ENCODE measurements at regions not wholly inside any gene's neighbourhood (a gene's known extent, or its start where the extent isn't known, plus 50 kb on each side); places are given as distances from the start of the nearest gene placed in this dataset.

GRCh38 chr5:152332716-152333460 lies 72.2 kb downstream of the NMUR2 start:
- DNase-seq (ENCODE audit: low read depth, low spot score), result no peak
- BruUV-seq (replicated peaks), result no TSS peak
- ChIA-PET CTCF (no interaction called here), RAD21 (ENCODE audit: low non-redundant PET in 1 of 2, low total read pairs in 2 of 2, uncharacterized antibody in 2 of 2, unreplicated experiment in 2 of 2) (no interaction called here), POLR2A (no interaction called here)
- no peaks in the 10 kb centered on the region for H3K9me2 ChIP-seq (ENCODE audit: insufficient read depth)
- no peaks in the 10 kb centered on the region for H3K79me2 ChIP-seq (ENCODE audit: insufficient read depth, low read length)
- no peak overlapping the region for H3K4me3 ChIP-seq (replicated peaks in 1 of 2; ENCODE audit: low read depth in 1 of 2, low read length in 2 of 2)
- H3K9me3 ChIP-seq (ENCODE audit: control insufficient read depth in 1 of 2, insufficient read depth in 1 of 2, low read depth in 1 of 2, low read length in 2 of 2), result no peaks in the 10 kb centered on the region
- H3K36me3 ChIP-seq (ENCODE audit: control insufficient read depth in 1 of 2, insufficient read depth in 2 of 2, low read length in 2 of 2), result no peaks in the 10 kb centered on the region
- H3K27me3 ChIP-seq (ENCODE audit: insufficient read depth, low read length), result 0 out of 2 replicates have a peak, but pooled peaks cover 2% of the 10 kb centered on the region
- ATAC-seq, result no peak
- H3K27ac ChIP-seq (ENCODE audit: low read depth, low read length), result no peak overlapping the region
- no peak overlapping the region for H2AFZ ChIP-seq (ENCODE audit: low read depth, low read length, poor library complexity, severe bottlenecking)
- TF ChIP-seq JUND (IDR thresholded peaks at IDR 0.05) (no peak), ZFX (IDR thresholded peaks at IDR 0.05) (no peak), YY1 (IDR thresholded peaks at IDR 0.05; ENCODE audit: extremely low read depth, insufficient replicate concordance, low read depth, low read length) (no peak), RAD21 (IDR thresholded peaks at IDR 0.05; ENCODE audit: low read depth) (no peak), SRF (IDR thresholded peaks at IDR 0.05; ENCODE audit: low read depth) (no peak), POLR2AphosphoS5 (IDR thresholded peaks at IDR 0.05; ENCODE audit: low read depth, low read length) (no peak), SP1 (IDR thresholded peaks at IDR 0.05; ENCODE audit: low read depth) (no peak), POLR2A (IDR thresholded peaks at IDR 0.05; ENCODE audit: borderline replicate concordance, extremely low read depth, insufficient read depth, insufficient read length) (no peak), SIN3A (IDR thresholded peaks at IDR 0.05; ENCODE audit: low read depth) (no peak), TCF7L2 (IDR thresholded peaks at IDR 0.05; ENCODE audit: borderline replicate concordance, extremely low read depth, insufficient read depth, insufficient read length) (no peak), EZH2phosphoT487 (IDR thresholded peaks at IDR 0.05; ENCODE audit: borderline replicate concordance) (no peak), ELF1 (IDR thresholded peaks at IDR 0.05; ENCODE audit: borderline replicate concordance, low read depth) (no peak), CBX3 (IDR thresholded peaks at IDR 0.05; ENCODE audit: low read depth) (no peak)
- TF ChIP-seq, protein P1, sequence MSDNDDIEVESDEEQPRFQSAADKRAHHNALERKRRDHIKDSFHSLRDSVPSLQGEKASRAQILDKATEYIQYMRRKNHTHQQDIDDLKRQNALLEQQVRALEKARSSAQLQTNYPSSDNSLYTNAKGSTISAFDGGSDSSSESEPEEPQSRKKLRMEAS (IDR thresholded peaks at IDR 0.05), result no peak
- no peak overlapping the region for H3K4me2 ChIP-seq (ENCODE audit: low read length)
- no peaks in the 10 kb centered on the region for H3K4me1 ChIP-seq (ENCODE audit: control insufficient read depth in 1 of 2, insufficient read depth in 2 of 2, low read length in 2 of 2)
- H3K9ac ChIP-seq (ENCODE audit: low read length), result no peak overlapping the region
- H4K20me1 ChIP-seq (ENCODE audit: insufficient read depth), result no peaks in the 10 kb centered on the region
- intact Hi-C loops (cut with micrococcal nuclease), result no loop called here

All from HCT116 (cell line).